ENCODE measurements at regions not wholly inside any gene's neighbourhood (a gene's known extent, or its start where the extent isn't known, plus 50 kb on each side); places are given as distances from the start of the nearest gene placed in this dataset.

- TF ChIP-seq CTCF (IDR thresholded peaks at IDR 0.05), result no peak
- DNase-seq (no peak), ATAC-seq (no peak)
- H3K4me1 ChIP-seq (ENCODE audit: control insufficient read depth, insufficient read depth, low read length), result peaks cover 4% of the 10 kb centered on the region
- H3K36me3 ChIP-seq (ENCODE audit: control insufficient read depth, insufficient read depth, low read length), result no peaks in the 10 kb centered on the region
- no peaks in the 10 kb centered on the region for H3K36me3 Mint-ChIP-seq
- H3K27ac ChIP-seq (ENCODE audit: low read length), result no peak overlapping the region
- H3K4me1 Mint-ChIP-seq, result peaks cover 8 to 11% of the 10 kb centered on the region in 2 donors
- H3K9me3 ChIP-seq (ENCODE audit: control insufficient read depth, insufficient read depth, low read length), result no peaks in the 10 kb centered on the region
- WGBS (ENCODE audit: insufficient coverage), result 87% methylated on average over 7 of the region's 9 CpGs
- no peak overlapping the region for H3K4me3 ChIP-seq (ENCODE audit: low read length)
- no peaks in the 10 kb centered on the region for H3K27me3 ChIP-seq (ENCODE audit: control insufficient read depth, insufficient read depth, low read length)
- intact Hi-C loops (cut with micrococcal nuclease), result no loop called here
- no peak overlapping the region for H3K4me3 Mint-ChIP-seq
- H3K27me3 Mint-ChIP-seq (ENCODE audit: low read depth in 2 of 2), result peaks cover 4 to 9% of the 10 kb centered on the region in 2 donors
- no peak overlapping the region for H3K27ac Mint-ChIP-seq
- H3K9me3 Mint-ChIP-seq, result no peaks in the 10 kb centered on the region
Observed at GRCh38 chr12:124632519-124632984, 65.1 kb upstream of the NCOR2 start.

- ATAC-seq (no peak), DNase-seq (no peak)
- Mint-ChIP-seq H3K4me3 (no peak overlapping the region), H3K9me3 (no peaks in the 10 kb centered on the region), H3K27ac (no peak overlapping the region), H3K4me1 (peaks cover 8 to 10% of the 10 kb centered on the region in 2 donors), H3K36me3 (no peaks in the 10 kb centered on the region), H3K27me3 (ENCODE audit: low read depth in 2 of 2) (peaks cover 4 to 9% of the 10 kb centered on the region in 2 donors)
- TF ChIP-seq CTCF (IDR thresholded peaks at IDR 0.05), result no peak
- intact Hi-C loops (cut with micrococcal nuclease), result no loop called here
- no peak overlapping the region for H3K27ac ChIP-seq (ENCODE audit: low read length)
- WGBS (ENCODE audit: insufficient coverage), result 84% methylated on average over 10 of the region's 11 CpGs
- no peaks in the 10 kb centered on the region for H3K9me3 ChIP-seq (ENCODE audit: control insufficient read depth, insufficient read depth, low read length)
- no peak overlapping the region for H3K4me3 ChIP-seq (ENCODE audit: low read length)
- no peaks in the 10 kb centered on the region for H3K36me3 ChIP-seq (ENCODE audit: control insufficient read depth, insufficient read depth, low read length)
- peaks cover 4% of the 10 kb centered on the region for H3K4me1 ChIP-seq (ENCODE audit: control insufficient read depth, insufficient read depth, low read length)
- H3K27me3 ChIP-seq (ENCODE audit: control insufficient read depth, insufficient read depth, low read length), result no peaks in the 10 kb centered on the region
Observed at GRCh38 chr12:124631681-124632256, 64.4 kb upstream of the NCOR2 start.

- Mint-ChIP-seq H3K27me3 (ENCODE audit: low read depth in 2 of 2) (peaks cover under 1 to 4% of the 10 kb centered on the region in 2 donors), H3K36me3 (no peaks in the 10 kb centered on the region), H3K4me1 (peaks cover under 1 to 7% of the 10 kb centered on the region in 2 donors), H3K27ac (no peak overlapping the region), H3K4me3 (no peak overlapping the region), H3K9me3 (no peaks in the 10 kb centered on the region)
- whole genome bisulfite sequencing (ENCODE audit: insufficient coverage), result 88% methylated on average over 15 of the region's 15 CpGs
- peaks cover 4% of the 10 kb centered on the region for H3K4me1 ChIP-seq (ENCODE audit: control insufficient read depth, insufficient read depth, low read length)
- intact Hi-C loops (cut with micrococcal nuclease), result no loop called here
- no peak for TF ChIP-seq CTCF (IDR thresholded peaks at IDR 0.05)
- no peaks in the 10 kb centered on the region for H3K27me3 ChIP-seq (ENCODE audit: control insufficient read depth, insufficient read depth, low read length)
- H3K36me3 ChIP-seq (ENCODE audit: control insufficient read depth, insufficient read depth, low read length), result no peaks in the 10 kb centered on the region
- DNase-seq (no peak), ATAC-seq (no peak)
- H3K9me3 ChIP-seq (ENCODE audit: control insufficient read depth, insufficient read depth, low read length), result no peaks in the 10 kb centered on the region
- H3K27ac ChIP-seq (ENCODE audit: low read length), result no peak overlapping the region
- H3K4me3 ChIP-seq (ENCODE audit: low read length), result no peak overlapping the region
Observed at GRCh38 chr12:124630791-124631313, 63.4 kb upstream of the NCOR2 start.
